Islet of Langerhans (tissue), 1 donor: ENCODE measurements at regions not wholly inside any gene's neighbourhood (a gene's known extent, or its start where the extent isn't known, plus 50 kb on each side); places are given as distances from the start of the nearest gene placed in this dataset.

Source experiments
- FAIRE-seq: peaks from one replicate; lab custom pipeline; 2011; peaks lifted over from hg19 to GRCh38; lab: Jason Lieb, UNC

- FAIRE-seq, result no peak
Measured at GRCh38 chr12:77625441-77625840, 205.3 kb upstream of the NAV3 start.

DNA sequence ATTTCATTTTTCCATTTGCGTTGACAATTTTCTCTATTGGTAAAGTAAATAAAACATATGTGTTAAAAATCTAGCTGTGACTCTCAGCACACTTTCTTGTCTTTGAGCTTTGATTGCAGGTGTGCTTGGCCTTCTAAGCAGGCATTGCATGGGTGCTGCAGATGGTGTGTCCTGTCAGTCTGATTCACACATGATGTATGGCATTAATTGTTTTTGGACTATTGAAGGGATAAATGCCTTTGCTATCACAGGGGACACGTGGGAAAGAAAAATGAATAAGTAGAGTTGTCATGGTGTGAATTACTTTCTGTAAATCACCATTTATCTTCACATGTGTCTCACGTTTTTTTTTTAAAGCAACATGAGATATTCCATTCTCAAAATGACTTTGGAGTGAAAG lies 211.3 kb upstream of the NAV3 start:
- no peak for FAIRE-seq

GRCh38 chr12:77617818-77618217 lies 212.9 kb upstream of the NAV3 start:
- FAIRE-seq, result no peak

DNA sequence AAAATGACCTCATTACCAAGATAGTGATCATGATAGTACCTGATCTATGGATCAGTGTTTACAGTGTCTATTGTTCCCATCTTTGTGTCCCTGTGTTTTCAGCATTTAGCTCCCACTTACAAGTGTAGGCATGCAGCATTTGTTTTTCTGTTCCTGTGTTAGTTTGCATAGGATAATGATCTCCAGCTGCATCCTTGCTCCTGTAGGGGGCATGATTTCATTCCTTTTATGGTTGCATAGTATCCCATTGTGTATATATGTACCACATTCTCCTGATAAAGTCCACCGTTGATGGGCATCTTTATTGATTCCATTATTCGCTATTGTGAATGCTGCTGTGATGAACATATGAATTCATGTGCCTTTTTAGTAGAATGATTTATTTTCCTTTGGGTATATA lies 215.4 kb upstream of the NAV3 start:
- FAIRE-seq, result no peak

DNA sequence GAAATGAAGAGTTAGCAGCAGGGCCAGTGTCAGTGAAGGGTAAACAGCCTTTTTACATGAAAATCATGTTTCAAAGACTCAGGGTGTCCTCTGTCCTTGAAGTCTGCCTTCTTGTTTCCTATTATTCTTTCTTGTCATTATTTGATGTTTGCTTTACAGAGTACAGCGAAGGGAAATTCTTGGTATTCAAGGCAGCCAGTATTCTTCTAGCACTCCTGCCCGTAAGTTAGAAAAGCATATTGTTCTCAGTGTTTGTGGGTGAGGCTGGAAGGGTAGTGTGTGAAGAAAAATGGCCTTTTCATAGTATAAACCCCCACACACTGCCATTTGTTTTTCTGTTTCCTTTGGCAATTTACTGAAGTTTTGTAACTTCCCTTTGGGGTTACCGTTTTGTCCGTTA lies 217.3 kb upstream of the NAV3 start:
- FAIRE-seq, result no peak

DNA sequence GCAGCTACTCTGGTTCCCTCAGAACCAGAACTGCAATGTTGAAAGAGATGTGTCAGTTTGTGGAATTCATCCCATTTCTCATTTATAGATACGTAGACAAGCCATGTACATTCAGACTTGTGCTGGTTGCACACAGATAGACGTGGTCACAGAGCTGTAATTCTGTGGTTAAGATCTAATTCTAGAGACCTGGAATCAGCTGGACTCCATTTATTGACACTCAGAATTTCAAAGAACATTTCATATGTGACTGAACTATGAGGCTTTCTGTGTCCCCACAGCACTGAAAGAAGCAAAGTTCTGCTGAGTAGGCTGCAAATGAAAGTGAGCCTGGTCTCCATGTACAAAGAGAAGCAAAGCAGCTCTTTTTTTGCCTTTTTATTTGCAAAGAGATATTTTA lies 220.2 kb upstream of the NAV3 start:
- FAIRE-seq, result peak; percentile 30

- FAIRE-seq, result no peak
Measured at GRCh38 chr12:77609016-77609415, 221.7 kb upstream of the NAV3 start.

GRCh38 chr12:77608271-77608824 lies 222.3 kb upstream of the NAV3 start:
- no peak for FAIRE-seq

- FAIRE-seq, result no peak
Measured at GRCh38 chr12:77606348-77606747, 224.3 kb upstream of the NAV3 start.

DNA sequence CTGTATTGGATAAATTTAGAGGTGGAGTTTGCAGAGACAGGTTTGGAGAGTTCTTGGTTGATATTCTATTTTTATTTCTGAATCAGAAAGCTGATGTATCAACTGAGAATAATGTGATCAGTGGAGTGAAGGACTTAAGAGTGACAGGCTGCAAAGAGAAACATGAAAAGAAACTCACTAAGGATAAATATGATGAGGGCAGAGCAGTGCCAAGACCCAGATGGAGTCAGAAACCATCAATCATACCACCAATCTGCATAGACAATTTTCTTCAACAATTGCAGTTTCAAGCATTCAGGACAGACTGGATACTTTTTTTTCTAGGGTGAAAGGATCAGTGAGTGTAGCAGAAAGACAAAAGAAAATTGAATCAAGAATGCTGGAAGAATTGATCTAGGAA lies 226.7 kb upstream of the NAV3 start:
- FAIRE-seq, result no peak

DNA sequence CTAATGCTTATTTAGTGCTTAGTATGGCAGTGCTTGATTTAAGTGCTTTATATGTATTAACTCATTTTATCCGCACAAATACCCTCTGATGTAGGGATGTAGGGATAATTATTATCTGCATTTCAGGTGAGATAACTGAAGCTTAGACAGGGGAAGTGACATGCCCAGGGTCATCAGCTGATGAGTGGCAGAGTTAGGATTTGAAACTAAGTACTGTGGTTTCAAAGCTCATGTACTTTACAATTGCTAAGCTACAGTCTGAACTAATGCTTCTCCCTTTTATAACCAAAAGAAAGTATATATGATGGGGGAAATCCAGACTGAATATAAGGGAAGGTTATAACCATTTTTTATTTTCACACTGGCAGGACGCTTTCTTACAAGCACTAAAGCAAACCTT lies 229.6 kb upstream of the NAV3 start:
- FAIRE-seq, result no peak

DNA sequence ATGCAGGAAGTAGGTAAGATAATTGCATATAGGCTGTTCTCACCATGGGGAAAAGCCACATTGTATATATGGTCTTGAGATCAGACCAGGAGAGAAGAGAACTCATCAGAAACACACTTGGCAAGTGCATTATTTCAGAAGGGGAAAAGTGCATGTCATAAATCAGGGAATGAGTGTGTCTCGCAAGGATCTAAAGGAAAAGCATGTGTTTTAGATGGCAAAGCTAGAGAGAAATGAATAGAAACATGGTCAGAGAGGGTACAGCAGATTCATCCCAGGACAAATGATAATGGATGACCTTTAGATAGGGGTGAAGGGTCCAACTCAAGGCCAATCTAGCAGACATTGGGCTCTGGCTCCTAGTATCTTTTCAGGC lies 230.2 kb upstream of the NAV3 start:
- FAIRE-seq, result no peak

GRCh38 chr12:77599782-77600467 lies 230.8 kb upstream of the NAV3 start:
- FAIRE-seq, result peak; percentile 94

DNA sequence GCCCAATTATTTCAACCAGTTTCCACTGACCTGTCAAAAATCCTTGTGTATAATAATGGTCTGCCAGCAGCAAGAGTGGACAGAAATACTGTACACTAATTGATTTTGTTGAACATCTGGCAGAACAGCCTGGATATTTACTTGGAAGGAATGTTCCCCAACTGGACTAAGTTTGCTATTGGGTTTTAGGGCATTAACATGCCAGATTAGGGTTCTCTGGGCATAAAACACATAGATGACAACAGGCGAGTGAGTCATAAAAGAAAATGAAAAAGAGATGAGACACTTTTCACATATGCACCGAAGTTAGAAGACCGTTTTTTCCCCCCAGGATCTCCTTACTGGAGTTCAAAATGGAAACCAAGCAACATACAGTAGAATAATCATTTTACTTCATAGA lies 236.3 kb upstream of the NAV3 start:
- FAIRE-seq, result no peak

- peak; percentile 65 for FAIRE-seq
Measured at GRCh38 chr12:77592836-77593235, 237.9 kb upstream of the NAV3 start.

DNA sequence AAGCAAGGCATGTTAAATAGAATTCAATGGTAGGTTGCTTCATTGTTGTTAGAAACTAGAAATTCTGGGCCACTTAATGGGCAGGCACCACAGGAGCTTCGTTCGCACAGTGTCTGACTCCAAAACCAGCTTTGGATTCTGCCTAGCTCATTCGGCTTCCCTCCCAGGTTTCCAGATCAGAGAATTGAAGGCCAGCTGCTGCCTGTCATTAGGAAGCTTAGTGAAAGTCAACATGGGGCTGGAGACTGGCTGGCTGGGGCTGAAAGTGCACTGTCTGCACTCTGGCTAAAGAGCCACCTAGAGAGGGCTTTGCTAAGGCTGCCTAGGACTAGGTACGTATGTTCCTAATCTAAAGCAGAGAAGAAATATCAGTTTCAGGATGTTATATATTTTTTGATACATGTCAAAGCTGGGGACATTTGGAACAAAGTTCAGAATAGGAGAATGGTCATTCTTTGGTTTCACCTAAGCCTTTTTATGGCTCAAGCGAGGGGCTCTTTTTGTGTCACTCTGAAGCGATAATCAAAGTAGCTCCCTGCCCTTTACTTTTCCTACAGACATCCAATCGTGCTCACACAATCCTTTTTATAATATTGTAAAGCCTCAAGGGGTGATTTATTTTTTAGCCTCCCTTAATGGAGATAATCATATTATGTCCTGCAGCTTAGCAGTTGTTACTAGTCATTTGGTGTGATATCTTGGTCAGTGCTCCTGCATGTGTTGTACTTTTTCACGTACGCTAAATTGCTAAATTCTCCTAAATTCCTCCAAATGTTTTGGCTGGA lies 238.5 kb upstream of the NAV3 start:
- peak; percentile 98 for FAIRE-seq

DNA sequence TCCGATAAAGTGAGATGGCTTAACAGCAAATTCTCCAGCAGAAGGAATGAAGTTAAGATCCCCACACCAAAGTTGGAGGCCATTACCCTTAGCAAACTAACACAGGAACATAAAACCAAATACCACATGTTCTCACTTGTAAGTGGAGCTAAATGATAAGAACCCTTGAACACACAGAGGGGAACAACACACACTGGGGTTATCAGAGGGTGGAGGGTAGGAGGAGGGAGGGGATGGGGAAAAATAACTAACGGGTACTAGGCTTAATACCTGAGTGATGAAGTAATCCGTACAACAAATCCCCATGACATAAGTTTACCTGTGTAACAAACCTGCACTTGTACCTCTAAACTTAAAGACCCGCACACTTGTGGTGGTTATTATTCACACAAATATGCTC lies 240.4 kb upstream of the NAV3 start:
- FAIRE-seq, result peak; percentile 81

DNA sequence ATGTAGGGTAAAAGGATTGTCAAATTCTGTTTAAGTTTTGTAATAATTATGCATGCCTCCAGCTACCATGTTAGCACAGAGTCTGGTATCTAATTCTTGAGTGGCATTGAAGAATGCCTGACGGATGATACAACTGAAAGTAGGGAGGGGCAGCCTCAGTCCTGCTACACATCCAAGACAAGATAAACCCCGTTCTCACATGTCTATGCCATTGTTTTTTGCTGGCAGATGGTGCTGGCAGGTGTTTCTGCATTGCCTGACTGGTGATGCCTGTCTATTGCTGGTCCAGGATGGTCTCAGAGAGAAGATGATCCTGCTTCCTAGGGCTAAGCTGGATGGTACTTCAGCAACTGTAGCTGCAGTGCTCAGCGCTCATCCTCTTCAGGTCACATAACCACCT lies 245.8 kb upstream of the NAV3 start:
- FAIRE-seq, result no peak

GRCh38 chr12:77578466-77579220 lies 252.1 kb upstream of the NAV3 start:
- no peak for FAIRE-seq

- FAIRE-seq, result no peak
Measured at GRCh38 chr12:77577791-77578190, 252.9 kb upstream of the NAV3 start.

DNA sequence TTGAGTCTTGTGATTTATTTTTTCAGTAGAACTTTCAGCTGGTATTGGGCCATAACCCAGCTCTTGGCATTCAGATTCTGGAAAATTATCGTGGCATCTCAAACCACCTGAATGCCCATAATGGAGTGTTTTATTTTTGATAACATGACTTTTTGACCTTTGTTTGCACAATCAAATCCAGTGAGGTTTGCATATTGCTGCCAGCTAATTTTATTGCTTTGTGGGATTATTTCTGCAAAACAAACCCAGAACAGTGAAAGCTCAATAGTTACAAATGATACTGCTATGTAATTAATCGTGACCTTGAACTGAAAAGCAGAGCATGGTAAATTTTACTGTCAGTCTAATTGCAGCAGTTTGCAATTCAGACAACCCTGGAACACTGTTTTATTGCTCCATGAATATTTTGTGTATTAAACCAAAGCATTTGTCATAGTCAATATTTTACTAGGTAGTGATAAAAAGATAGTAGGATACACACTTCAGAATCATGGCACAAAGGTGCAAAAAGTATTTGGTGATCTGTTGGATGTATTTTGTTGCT lies 255.2 kb upstream of the NAV3 start:
- FAIRE-seq, result no peak

GRCh38 chr12:77572371-77572770 lies 258.3 kb upstream of the NAV3 start:
- no peak for FAIRE-seq

- FAIRE-seq, result no peak
Measured at GRCh38 chr12:77571768-77572167, 258.9 kb upstream of the NAV3 start.
